Jurkat, Clone E6-1 (cell line): ENCODE measurements at regions not wholly inside any gene's neighbourhood (a gene's known extent, or its start where the extent isn't known, plus 50 kb on each side); places are given as distances from the start of the nearest gene placed in this dataset.
"Not testable (repeated sequence)": the region's sequence is repeated elsewhere in the genome, so short reads cannot be mapped to it uniquely, and the experiment has no call there.

Experiments
- DNase-seq: peaks from one replicate; pipeline ENCODE4 v3.0.0-alpha.2; 2011; ENCODE audit warnings: low read depth, low spot score
- H3K4me3 ChIP-seq: 2 replicates; pipeline ENCODE4 v1.5.1; 2011; ENCODE audit warnings: mild to moderate bottlenecking, low read length, control low read depth, moderate library complexity

DNA sequence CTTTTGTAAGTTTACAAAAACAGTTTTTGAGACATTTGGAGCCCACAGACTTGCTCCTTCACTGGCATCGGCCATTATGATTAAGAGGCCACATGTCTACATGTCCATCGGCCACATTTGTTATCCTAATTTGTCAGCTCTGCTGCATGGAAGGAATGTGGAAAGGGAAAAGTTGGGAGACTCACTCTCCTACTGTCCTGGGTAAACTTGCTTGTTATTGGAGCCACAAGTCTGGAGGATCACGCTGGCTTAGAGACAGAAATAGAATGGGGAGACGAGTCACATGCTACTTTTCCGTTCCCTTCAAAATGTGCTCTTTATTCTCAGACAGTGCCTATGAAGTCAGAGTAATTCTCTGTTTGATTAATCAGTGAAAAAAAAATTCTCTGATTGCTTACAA is 741.2 kb upstream of the PCDH9 start:
- H3K4me3 ChIP-seq, result no peak overlapping the region
- DNase-seq, result no peak

DNA sequence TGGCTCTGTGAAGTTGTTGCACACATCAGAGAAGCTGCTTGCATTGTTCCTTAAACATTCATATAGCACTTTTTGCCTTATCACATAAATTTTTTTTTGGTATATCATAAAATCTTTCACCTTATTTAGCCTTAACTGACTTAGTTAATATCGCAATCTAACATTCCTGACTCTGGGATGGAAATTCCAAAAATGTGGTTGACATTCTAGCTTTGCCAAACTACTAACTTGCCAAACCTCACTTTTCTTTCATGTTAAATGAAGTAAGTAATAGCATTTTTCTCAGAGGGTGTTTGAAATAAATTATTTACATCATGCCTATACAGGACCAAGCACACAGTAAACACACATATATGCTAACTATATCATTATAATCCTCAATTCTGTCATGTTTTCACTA is 736.9 kb upstream of the PCDH9 start:
- DNase-seq, result no peak

DNA sequence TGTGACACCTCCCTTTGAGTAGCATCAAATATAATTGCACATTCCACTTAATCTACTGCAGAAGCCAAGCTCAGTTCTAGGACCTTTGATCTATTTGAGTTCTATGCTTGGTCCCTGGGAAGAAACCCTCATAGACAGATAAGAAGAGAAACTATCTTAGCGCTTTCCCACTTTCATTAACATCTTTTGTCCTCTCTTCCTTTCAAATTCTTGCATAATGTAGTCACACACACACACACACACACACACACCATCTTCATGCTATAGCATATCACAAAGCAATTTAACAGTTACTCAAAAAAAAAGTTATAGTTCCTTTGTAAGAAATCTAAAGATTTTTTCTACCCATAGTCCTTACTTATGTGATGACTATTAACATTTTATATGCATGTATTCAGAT is 735.9 kb upstream of the PCDH9 start:
- DNase-seq, result no peak
- no peak overlapping the region for H3K4me3 ChIP-seq

More for the DNA sequence above, 736.9 kb upstream of the PCDH9 start:
- H3K4me3 ChIP-seq, result no peak overlapping the region

DNA sequence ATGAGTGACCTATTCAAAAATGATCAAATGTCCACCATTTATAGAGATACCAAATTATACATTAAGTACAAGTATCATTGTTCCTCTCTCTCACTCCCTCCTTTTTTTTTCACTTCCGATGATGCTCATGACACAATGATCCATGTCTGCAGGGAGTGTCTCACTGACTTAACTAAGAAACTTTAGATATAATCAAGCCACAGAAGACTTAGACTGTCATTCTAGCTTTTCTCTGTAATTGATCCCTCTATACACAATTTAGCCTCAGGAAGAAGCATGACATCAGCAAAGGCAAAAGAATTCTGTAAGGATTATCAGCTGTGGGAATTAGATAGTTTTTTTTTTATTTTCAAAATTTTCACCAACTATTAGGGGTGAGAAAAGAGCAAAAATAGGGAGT is 734.9 kb upstream of the PCDH9 start:
- no peak overlapping the region for H3K4me3 ChIP-seq
- no peak for DNase-seq

DNA sequence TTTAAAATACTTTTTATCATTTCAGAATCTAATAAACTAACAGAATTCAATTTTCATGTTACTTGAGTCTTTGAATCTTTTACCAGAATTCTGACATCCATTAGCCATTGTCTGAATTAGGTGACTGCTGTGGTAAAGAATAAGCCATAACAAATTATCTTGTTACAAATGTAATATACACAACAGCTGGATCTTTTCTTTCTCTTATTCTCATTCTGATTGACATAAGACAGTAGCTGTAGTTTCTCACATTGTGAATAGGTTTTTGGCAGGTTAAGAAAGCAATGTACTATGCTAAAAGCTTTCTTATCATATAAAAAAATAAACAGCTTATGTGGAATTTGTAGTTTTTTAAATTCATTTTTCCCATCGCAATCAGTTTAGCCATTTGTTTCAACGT is 734.0 kb upstream of the PCDH9 start:
- DNase-seq, result no peak

DNA sequence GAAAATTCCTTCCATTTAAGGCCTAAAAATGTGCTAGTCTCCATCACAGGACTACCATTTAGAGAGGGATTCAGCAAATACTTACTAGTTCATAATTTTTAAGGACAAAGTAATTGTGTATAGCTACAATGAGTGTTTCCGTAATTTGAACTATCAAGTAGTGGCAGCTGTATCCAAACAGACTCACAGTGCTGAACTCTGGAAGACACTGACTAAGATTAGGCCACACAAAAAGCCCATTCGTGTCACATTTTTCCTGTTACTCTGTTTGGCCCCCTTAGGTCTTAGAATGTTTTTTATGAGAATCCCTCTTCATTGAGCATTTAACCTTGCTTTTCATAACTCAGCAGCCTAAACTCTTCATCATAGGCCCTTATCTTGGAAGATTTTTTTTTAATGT is 731.2 kb upstream of the PCDH9 start:
- DNase-seq, result no peak
- H3K4me3 ChIP-seq, result no peak overlapping the region

More for the DNA sequence above, 734.0 kb upstream of the PCDH9 start:
- no peak overlapping the region for H3K4me3 ChIP-seq

DNA sequence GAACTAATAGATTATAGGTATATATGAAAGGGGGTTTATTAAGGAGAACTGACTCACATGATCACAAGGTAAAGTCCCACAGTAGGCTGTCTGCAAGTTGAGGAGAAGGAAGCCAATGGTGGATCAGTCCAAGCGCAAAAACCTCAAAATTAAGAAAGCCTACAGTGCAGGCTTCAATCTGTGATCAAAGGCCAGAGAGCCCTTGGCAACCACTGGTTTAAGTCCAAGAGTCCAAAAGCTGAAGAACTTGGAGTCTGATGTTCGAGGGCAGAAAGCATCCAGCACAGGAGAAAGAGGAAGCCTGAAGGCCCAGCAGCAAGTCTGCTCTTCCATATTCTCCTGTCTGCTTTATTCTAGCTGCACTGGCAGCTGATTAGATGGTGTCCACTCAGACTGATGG is 721.3 kb upstream of the PCDH9 start:
- no peak for DNase-seq
- no peak overlapping the region for H3K4me3 ChIP-seq

DNA sequence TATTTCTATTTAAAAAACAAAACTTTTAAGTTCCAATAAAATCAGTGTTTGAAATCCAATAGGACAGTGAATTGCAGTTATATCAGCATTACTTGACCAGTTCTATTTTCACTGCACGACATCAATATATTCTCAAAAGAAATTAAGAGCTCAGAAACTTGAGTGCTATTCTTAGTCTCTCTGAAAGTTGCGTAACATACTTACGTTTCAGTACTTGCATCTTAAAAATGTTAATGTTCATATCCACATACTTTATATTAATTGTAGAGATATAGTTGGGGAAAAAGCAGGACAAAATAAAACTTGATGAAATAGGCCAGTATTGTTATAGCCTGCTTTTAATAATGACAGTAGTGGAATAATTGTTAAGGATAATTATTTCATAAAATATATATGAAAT is 720.5 kb upstream of the PCDH9 start:
- DNase-seq, result no peak

DNA sequence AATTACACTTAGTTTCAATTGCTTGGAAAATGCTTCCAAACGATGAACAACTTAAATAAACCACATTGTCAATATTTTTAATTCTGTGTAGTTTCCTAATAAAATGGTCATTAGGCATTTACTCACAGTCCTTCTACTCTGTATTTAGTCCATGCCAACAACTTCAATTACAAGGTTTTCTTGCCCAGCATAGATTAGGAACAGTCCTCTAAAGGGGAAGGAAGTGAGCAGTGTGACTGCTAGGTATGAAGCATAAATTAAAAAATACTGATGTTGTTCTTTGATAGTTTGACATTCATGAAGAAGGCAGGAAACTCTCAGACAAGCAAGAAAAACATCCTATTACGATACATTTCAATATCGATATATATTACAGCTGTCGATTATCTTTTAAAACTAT is 716.0 kb upstream of the PCDH9 start:
- H3K4me3 ChIP-seq, result no peak overlapping the region
- no peak for DNase-seq

More for the DNA sequence above, 720.5 kb upstream of the PCDH9 start:
- no peak overlapping the region for H3K4me3 ChIP-seq

DNA sequence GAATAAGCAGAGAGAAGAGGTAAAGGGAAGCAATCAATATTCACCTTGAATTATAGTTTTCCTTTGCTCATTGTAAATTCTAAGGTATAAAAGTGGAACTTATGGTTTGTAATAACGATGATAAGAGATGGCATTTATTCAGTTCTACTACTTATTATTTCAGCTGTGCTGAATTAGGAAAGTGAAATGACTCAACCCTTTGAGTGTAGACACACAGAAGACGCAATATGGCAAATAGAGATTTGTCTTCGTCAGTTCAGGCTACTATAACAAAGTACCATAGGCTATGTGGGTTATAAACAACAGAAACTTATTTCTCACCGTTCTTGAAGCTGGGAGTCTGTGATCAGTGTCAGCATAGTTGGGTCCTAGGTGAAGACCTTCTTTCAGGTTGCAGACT is 713.0 kb upstream of the PCDH9 start:
- no peak overlapping the region for H3K4me3 ChIP-seq
- DNase-seq, result no peak

DNA sequence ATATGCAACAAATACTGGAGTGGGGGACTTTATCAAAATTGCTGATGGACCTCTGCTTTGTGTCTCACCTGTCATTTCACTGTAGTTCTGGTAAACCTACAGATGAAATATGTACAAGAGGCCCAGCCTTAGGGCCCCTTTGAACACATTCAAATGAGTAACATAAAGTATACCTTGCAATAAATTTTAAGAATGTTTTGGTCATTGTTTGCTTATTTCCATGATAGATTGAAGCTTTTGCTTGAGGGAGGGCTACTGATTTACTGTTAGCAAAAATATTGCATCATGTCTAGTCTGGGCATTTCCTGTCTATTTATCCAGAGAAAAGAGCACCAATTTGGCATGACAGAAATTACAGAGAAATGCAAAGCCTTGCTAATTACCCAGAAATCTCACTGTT is 705.5 kb upstream of the PCDH9 start:
- H3K4me3 ChIP-seq, result no peak overlapping the region
- DNase-seq, result no peak

DNA sequence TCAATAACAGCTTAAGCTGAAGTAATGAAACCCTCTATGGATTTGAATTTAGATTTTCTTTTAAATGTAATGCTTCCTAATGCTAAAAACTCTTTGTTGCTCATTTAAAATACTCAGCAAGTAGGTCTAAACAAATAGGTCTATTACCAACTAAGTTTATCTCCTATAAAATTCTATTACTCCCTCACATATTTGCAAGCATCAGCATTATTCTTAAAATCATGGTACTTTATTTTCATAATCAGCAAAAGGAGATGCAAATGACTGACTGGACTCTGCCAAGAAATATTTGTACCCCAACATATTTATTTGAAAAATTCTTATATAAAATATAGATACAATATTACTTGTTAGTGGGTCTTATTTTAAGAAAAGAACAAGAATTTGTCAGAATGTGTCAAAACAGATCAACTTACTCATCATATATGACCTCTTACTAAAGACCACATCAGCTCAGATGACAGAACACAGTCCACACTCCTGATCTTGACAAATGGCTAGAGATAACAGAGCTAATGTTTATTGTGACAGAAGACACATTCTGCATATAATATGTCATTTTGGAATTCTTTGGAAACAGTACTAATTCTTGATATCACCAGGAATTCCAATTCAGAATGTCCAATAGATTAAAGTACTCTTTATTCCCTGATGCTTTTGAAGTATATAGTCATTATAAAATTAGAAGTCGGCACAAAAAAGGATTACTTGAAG is 704.6 kb upstream of the PCDH9 start:
- DNase-seq, result no peak
- H3K4me3 ChIP-seq, result no peak overlapping the region

DNA sequence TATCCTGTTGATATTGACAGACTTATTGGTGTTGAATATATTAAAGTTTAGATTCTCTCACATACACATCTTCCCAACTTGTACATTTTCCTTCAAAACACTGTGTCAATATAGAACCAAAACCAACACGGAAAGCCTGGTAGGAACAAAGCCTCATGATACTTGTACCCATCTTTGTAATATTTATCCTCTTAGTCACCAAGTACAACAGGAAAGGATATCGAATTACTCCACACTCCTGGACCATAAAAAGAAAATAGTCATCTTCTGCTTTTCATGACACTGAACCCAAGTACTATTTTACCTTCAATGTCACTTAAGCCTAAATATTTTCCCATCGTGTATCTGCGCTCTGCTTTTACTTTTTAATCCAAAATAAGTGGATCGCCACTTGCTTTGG is 702.9 kb upstream of the PCDH9 start:
- H3K4me3 ChIP-seq, result no peak overlapping the region
- DNase-seq, result no peak

DNA sequence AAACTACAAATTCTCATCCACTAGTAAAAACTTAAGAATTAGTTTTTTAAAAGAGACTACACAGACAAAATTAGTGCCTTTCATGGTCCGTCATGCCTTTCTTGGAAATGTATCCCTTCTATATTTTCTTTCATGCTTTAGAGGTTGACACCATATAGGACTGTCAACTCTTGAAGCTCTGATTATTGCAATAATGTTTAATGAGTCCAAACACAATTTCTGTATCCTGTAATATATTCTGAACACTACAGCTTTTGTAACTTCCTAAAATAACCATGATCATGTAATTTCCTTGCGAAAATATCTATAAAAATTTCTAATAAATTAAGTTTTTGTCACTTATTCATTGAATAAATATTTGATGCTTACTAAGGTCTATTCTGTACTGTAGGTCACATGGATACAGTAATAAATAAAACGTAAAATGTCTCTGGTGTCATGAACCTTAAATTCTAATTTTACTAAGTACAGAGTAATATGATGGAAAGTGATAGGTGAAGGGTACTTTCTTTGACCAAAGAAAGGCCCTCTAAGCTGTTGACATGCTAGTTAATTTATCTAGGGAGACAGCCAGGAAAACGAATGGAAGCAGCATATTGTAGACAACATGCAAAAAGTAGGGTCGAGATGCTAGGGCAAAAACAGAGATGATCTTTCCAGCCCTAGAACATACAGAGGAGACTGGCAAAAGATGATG is 687.3 kb upstream of the PCDH9 start:
- DNase-seq, result no peak
- no peak overlapping the region for H3K4me3 ChIP-seq

DNA sequence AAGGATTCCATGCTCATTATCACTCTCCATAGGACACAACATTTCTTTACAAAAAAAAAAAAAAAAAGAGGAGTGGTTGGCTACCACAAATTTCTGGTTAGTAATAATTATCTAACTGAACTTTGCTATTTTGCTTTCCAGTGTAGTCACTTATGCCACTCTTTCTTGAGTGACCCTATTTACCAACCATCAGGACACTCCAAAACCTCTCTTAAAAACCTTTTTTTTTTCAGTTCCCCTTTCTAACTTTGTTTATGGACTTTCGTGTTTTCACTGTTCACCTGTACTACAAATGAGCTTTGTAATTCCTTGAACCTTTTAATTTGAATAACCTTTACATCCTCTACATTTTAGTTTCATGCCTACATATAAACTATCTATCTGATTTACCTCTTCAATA is 686.5 kb upstream of the PCDH9 start:
- no peak overlapping the region for H3K4me3 ChIP-seq
- no peak for DNase-seq

DNA sequence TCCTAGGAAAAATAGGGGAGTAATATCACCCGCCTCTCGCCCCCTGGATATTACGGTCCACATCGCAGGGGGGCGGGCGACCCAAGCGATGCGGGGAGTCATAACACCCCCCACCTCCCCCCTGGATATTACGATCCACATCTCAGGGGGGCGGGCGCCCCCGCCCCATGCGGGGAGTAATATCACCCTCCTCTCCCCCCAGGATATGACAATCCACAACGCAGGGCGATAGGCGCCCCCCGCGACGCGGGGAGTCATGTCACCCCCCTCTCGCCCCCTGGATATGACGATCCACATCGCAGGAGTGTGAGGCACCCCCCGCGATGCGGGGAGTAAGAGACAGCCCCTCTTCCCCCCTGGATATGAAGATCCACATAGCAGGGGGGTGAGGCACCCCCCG is 684.4 kb upstream of the PCDH9 start:
- H3K4me3 ChIP-seq, result no peak overlapping the region
- no peak for DNase-seq

DNA sequence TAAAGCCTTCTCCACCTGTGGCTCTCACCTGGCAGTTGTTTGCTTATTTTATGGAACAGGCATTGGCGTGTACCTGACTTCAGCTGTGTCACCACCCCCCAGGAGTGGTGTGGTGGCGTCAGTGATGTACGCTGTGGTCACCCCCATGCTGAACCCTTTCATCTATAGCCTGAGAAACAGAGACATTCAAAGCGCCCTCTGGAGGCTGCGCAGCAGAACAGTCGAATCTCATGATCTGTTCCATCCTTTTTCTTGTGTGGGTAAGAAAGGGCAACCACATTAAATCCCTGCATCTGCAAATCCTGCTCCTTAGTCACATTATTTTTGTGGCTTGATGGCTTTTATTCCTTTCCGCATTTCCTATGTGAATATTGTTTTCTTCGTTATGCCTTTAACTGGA is 672.8 kb upstream of the PCDH9 start:
- DNase-seq, result peak; percentile 30

DNA sequence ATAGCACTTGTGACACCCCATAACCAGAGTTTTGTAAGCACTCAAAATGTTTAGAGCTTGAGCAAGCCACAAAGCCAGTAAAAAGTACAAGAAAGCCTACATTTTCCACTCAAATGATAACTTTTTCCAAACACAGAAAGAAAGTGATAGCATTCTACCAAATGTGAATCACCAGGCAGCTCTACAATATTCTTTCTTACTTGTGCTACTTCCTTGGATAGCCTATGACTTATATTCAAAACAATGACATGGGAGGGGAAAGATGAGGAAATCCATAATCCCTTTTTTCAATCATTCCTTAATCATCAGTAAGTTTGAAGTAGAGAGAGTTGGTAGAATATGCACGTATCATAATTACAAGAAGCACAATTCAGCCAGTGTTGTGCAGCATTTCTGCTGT is 650.8 kb upstream of the PCDH9 start:
- H3K4me3 ChIP-seq, result no peak overlapping the region
- DNase-seq, result no peak

More for the DNA sequence above, 672.8 kb upstream of the PCDH9 start:
- H3K4me3 ChIP-seq, result not testable (repeated sequence)

DNA sequence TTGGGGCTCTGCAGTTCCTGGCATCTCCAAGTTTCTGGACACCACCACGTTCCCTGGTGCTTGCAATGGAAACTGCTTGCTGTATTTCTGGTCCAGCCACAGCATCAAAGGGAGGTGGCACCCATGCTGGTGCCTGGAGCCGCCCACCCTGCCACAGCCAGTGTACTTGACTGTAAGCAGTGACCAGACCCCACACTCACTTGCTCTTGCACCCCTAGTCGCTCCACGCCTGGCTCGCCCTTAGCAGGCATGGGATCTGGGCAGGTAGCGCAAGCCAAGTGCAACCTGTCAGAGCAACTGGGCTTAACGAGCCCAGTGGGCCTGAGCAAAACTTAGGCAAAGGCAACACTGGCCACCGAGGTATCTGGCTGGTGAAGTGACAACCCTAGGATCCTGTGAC is 648.2 kb upstream of the PCDH9 start:
- no peak for DNase-seq
- no peak overlapping the region for H3K4me3 ChIP-seq

DNA sequence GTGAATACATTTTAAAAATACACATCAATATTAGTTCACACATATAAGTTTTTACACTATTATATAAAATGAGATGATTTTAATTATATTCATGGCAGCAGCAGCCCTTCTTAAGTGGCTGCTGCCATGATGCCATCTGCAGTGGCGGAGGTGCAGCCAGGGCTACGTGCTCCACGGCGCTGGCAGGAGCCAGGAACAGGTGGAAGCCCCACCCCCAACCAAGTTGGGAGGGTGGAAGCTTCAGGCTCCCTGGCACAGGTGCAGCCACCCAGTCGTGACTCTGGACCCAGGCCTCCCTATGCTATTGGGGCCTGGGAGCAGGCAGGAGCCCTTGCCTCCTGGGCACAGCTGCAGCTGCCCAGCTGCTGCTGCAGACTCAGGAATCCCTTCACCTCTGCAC is 646.9 kb upstream of the PCDH9 start:
- no peak overlapping the region for H3K4me3 ChIP-seq
- no peak for DNase-seq

DNA sequence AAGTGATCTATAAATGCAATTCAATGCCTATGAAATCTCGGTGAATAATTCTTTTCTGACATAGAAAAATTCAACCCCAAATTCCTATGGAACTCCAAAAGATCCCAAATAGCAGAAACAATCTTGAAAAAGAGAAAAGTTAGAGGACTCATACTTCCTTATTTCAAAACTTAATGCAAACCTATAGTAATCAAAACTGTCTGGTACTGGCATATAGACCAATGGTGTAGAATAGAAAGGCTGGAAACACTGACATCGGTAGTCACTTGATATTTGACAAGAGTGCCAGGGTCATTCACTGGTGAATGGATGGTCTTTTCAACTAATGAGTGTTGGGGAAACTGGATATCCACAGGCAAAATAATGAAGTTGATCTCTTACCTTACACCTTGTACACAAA is 637.1 kb upstream of the PCDH9 start:
- no peak overlapping the region for H3K4me3 ChIP-seq

More for the DNA sequence above, 637.1 kb upstream of the PCDH9 start:
- no peak for DNase-seq
